SK-N-SH (cell line): ENCODE measurements at regions not wholly inside any gene's neighbourhood (a gene's known extent, or its start where the extent isn't known, plus 50 kb on each side); places are given as distances from the start of the nearest gene placed in this dataset.

Experiments used
- CTCF ChIA-PET: fragments of 300-600, 350-600 bp; formaldehyde crosslinking; extraction: SDS; loops from one replicate; lab custom pipeline; 2021; lab: Yijun Ruan, JAX
- POLR2A ChIA-PET: fragments of 350-600 bp; sonication (Branson Sonifier 250); formaldehyde crosslinking; extraction: SDS; loops from one replicate; lab custom pipeline; 2020; ENCODE audit warnings: antibody characterized with exemption, inconsistent platforms; lab: Yijun Ruan, JAX
- DNase-seq: peaks from one replicate; pipeline ENCODE4 v3.0.0; 2012
- H2AFZ ChIP-seq: fragments of 200-600 bp; sonication (generic); 2 replicates; pipeline ENCODE4 v1.8.1; 2016; ENCODE audit warnings: antibody characterized with exemption, mild to moderate bottlenecking, low read depth
- H3F3A ChIP-seq: fragments of 200-600 bp; sonication (generic); replicated peaks from 2 replicates; pipeline ENCODE3; 2016; ENCODE audit warnings: antibody characterized with exemption, mild to moderate bottlenecking; ENCODE audit not compliant: insufficient read depth
- H3K27ac ChIP-seq, 2 experiments: fragments of 200-500 bp in 1 of 2; fragments of 200-600 bp in 1 of 2; sonication (Bioruptor generic) in 1 of 2; sonication (generic), shearing (Covaris generic) in 1 of 2; 2 replicates each; pipeline versions ENCODE4 v1.5.1 to v1.6.1; 2014 to 2016; ENCODE audit warnings: low read depth in 2 of 2, inconsistent platforms in 1 of 2, low read length in 1 of 2, mild to moderate bottlenecking in 1 of 2, mixed read lengths in 1 of 2
- H3K27me3 ChIP-seq: fragments of 200-600 bp; sonication (generic), shearing (Covaris generic); 2 replicates; pipeline ENCODE4 v1.6.1; 2016; ENCODE audit warnings: mixed run types; ENCODE audit not compliant: insufficient read depth
- H3K36me3 ChIP-seq, 2 experiments: fragments of 200-500 bp in 1 of 2; fragments of 200-600 bp in 1 of 2; sonication (Bioruptor generic) in 1 of 2; sonication (generic) in 1 of 2; replicated peaks in 1 of 2; 2 replicates each; pipeline versions ENCODE3 to v1.5.1; 2014 to 2016; ENCODE audit warnings: low read length in 1 of 2, mild to moderate bottlenecking in 1 of 2; ENCODE audit not compliant: insufficient read depth in 2 of 2, control insufficient read depth in 1 of 2
- H3K4me1 ChIP-seq, 2 experiments: fragments of 200-500 bp in 1 of 2; fragments of 200-600 bp in 1 of 2; sonication (Bioruptor generic) in 1 of 2; sonication (generic), shearing (Covaris generic) in 1 of 2; 2 replicates each; pipeline versions ENCODE4 v1.5.1 to v1.6.1; 2014 to 2016; ENCODE audit warnings: low read depth in 1 of 2, low read length in 1 of 2, mixed run types in 1 of 2; ENCODE audit not compliant: insufficient read depth in 2 of 2, control insufficient read depth in 1 of 2
- H3K4me2 ChIP-seq: fragments of 200-600 bp; sonication (generic), shearing (Covaris generic); 2 replicates; pipeline ENCODE4 v1.6.1; 2017; ENCODE audit warnings: mixed run types
- H3K4me3 ChIP-seq, 2 experiments: fragments of 200-500 bp in 1 of 2; fragments of 200-600 bp in 1 of 2; sonication (Bioruptor generic) in 1 of 2; sonication (generic), shearing (Covaris generic) in 1 of 2; 2 replicates each; pipeline versions ENCODE4 v1.5.1 to v1.8.1; 2014 to 2016; ENCODE audit warnings: low read depth in 2 of 2, inconsistent platforms in 1 of 2, low read length in 1 of 2, mild to moderate bottlenecking in 1 of 2, mixed read lengths in 1 of 2, moderate library complexity in 1 of 2
- H3K79me2 ChIP-seq: fragments of 200-600 bp; sonication (generic); 2 replicates; pipeline ENCODE4 v1.8.1; 2017; ENCODE audit warnings: mild to moderate bottlenecking; ENCODE audit not compliant: insufficient read depth
- H3K9ac ChIP-seq: fragments of 200-600 bp; sonication (generic); 2 replicates; pipeline ENCODE4 v1.6.1; 2017; ENCODE audit warnings: mixed run types
- H3K9me2 ChIP-seq: fragments of 200-600 bp; sonication (generic); 2 replicates; pipeline ENCODE4 v1.6.1; 2017; ENCODE audit warnings: mixed run types
- H3K9me3 ChIP-seq: fragments of 200-600 bp; sonication (generic); 2 replicates; pipeline ENCODE4 v1.6.1; 2017; ENCODE audit warnings: mixed run types, mild to moderate bottlenecking, moderate library complexity
- H4K20me1 ChIP-seq: fragments of 200-600 bp; sonication (generic); 2 replicates; pipeline ENCODE4 v1.6.1; 2017; ENCODE audit warnings: mild to moderate bottlenecking, mixed run types; ENCODE audit not compliant: insufficient read depth
- EP300 ChIP-seq, 2 experiments: IDR thresholded peaks; 2 replicates each; pipeline versions ENCODE4 v1.4.0 to v1.6.1; 2012; ENCODE audit warnings: borderline replicate concordance in 1 of 2, low read depth in 1 of 2, low read length in 1 of 2
- FOSL2 ChIP-seq: IDR thresholded peaks from 2 replicates; pipeline ENCODE4 v1.4.0; 2012; ENCODE audit warnings: low read depth, mild to moderate bottlenecking, moderate library complexity, borderline replicate concordance
- FOXM1 ChIP-seq: IDR thresholded peaks from 2 replicates; pipeline ENCODE4 v1.4.0; 2012; ENCODE audit warnings: low read depth, mild to moderate bottlenecking
- GATA2 ChIP-seq: sonication (generic); formaldehyde crosslinking; IDR thresholded peaks from 2 replicates; pipeline ENCODE4 v1.5.0; 2020; ENCODE audit warnings: mild to moderate bottlenecking, missing genetic modification reagents
- MEF2A ChIP-seq: IDR thresholded peaks from 2 replicates; pipeline ENCODE4 v1.4.0; 2012; ENCODE audit warnings: low read depth, borderline replicate concordance
- NFIC ChIP-seq: IDR thresholded peaks from 2 replicates; pipeline ENCODE4 v1.4.0; 2012; ENCODE audit warnings: borderline replicate concordance
- POLR2AphosphoS5 ChIP-seq: IDR thresholded peaks from 2 replicates; pipeline ENCODE4 v1.6.1; 2012; ENCODE audit warnings: low read depth, low read length
- RAD21 ChIP-seq: IDR thresholded peaks from 2 replicates; pipeline ENCODE4 v1.6.1; 2012; ENCODE audit warnings: mild to moderate bottlenecking, low read length
- RCOR1 ChIP-seq: fragments of 150-350 bp; IDR thresholded peaks from 2 replicates; pipeline ENCODE4 v1.6.1; 2017; ENCODE audit warnings: antibody characterized with exemption, low read length
- RXRA ChIP-seq: IDR thresholded peaks from 2 replicates; pipeline ENCODE4 v1.4.0; 2012; ENCODE audit warnings: low read depth, mild to moderate bottlenecking, borderline replicate concordance
- SIN3A ChIP-seq: IDR thresholded peaks from 2 replicates; pipeline ENCODE4 v1.6.1; 2012; ENCODE audit warnings: low read depth, mild to moderate bottlenecking, low read length, moderate library complexity, borderline replicate concordance
- TEAD4 ChIP-seq: IDR thresholded peaks from 2 replicates; pipeline ENCODE4 v1.4.0; 2012; ENCODE audit warnings: mild to moderate bottlenecking, borderline replicate concordance; ENCODE audit not compliant: insufficient read depth
- YY1 ChIP-seq: IDR thresholded peaks from 2 replicates; pipeline ENCODE4 v1.4.0; 2012; ENCODE audit warnings: low read depth, mild to moderate bottlenecking
- WGBS: methylation state at CpG from one replicate; pipeline ENCODE4 v1.1.6; 2017; ENCODE audit warnings: low lambda C conversion rate; 5-methylcytosine and 5-hydroxymethylcytosine counted together
- TF ChIP-seq, protein P1 (sequence below): fragments of 200-600 bp; sonication (generic); IDR thresholded peaks from 2 replicates; pipeline ENCODE4 v1.6.1; 2017; ENCODE audit warnings: antibody characterized with exemption, mild to moderate bottlenecking, moderate library complexity
- TF ChIP-seq, protein P2 (sequence below): IDR thresholded peaks from 2 replicates; pipeline ENCODE4 v1.4.0; 2012; ENCODE audit warnings: low read depth, borderline replicate concordance
- TF ChIP-seq, protein P3 (sequence below): IDR thresholded peaks from 2 replicates; pipeline ENCODE4 v1.6.1; 2012; ENCODE audit warnings: mild to moderate bottlenecking, low read depth, low read length, moderate library complexity
- TF ChIP-seq, protein P4 (sequence below): IDR thresholded peaks from 2 replicates; pipeline ENCODE4 v1.4.0; 2012; ENCODE audit warnings: low read depth, borderline replicate concordance
- TF ChIP-seq, protein P5 (sequence below): IDR thresholded peaks from 2 replicates; pipeline ENCODE4; 2012
- TF ChIP-seq, protein P6 (sequence below): fragments of 150-350 bp; IDR thresholded peaks from 2 replicates; pipeline ENCODE4 v1.6.1; 2016; ENCODE audit warnings: mild to moderate bottlenecking, low read depth, low read length
- TF ChIP-seq, protein P7 (sequence below): IDR thresholded peaks from 2 replicates; pipeline ENCODE4 v1.4.0; 2012; ENCODE audit warnings: low read depth

DNA sequence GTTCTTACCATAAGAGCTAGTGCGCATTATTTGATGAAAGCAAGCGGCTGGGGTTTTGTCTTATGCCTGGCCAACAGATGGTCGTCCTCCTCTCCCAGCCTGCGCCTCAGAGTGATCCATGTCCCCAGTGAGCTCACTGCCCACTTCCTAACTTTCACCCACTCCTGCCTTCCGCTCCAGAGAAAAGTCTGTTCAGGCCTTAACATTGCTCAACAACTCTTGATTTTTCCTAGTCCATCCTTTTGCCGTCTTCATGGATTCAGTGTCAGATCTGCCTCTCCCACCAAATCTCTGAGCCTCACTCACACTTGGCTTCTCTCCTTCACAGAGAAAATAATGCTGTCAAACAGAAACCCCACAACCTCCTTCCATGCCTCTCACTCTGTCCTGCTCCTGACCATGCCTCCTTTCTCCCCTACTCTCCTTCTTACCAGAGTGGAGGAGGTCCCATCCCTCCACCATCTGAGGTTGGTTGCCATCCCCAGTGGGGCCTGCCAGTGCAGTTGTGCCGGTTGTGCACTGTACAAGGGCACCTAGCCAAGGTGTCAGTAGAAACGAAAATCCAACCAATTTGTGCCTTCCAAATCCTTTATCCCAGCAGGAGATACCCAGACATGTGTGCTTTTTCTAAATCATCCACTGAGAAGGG lies 58.9 kb upstream of the SRSF6 start (continued):
- TF ChIP-seq, protein P1, sequence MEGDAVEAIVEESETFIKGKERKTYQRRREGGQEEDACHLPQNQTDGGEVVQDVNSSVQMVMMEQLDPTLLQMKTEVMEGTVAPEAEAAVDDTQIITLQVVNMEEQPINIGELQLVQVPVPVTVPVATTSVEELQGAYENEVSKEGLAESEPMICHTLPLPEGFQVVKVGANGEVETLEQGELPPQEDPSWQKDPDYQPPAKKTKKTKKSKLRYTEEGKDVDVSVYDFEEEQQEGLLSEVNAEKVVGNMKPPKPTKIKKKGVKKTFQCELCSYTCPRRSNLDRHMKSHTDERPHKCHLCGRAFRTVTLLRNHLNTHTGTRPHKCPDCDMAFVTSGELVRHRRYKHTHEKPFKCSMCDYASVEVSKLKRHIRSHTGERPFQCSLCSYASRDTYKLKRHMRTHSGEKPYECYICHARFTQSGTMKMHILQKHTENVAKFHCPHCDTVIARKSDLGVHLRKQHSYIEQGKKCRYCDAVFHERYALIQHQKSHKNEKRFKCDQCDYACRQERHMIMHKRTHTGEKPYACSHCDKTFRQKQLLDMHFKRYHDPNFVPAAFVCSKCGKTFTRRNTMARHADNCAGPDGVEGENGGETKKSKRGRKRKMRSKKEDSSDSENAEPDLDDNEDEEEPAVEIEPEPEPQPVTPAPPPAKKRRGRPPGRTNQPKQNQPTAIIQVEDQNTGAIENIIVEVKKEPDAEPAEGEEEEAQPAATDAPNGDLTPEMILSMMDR = no peak
- no peak for TF ChIP-seq EP300 (IDR thresholded peaks at IDR 0.05; ENCODE audit: borderline replicate concordance in 1 of 2, low read depth in 1 of 2, low read length in 1 of 2)
- no peak for TF ChIP-seq POLR2AphosphoS5
- no peak for TF ChIP-seq NFIC
- no peak for TF ChIP-seq TEAD4

DNA sequence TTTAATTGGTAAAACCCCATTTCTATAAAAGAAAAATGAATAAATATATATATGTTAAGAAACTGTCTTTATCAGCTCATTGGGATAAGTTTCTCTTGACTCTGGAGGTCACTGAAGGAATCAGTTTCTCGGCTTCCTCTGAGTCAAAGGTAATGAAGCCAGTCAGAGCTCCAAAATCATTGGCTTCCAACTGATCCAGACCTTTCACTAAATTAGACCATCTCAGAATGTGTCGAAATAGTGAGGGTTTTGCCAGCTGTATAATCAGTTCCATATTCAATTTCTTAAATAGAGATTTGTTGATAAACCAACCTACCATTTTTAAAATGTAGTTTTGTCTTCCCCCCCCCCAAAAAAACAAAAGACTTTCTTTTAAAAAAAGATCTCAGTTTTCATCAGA lies 60.5 kb upstream of the SRSF6 start:
- H4K20me1 ChIP-seq = no peaks in the 10 kb centered on the region
- H3K36me3 ChIP-seq = no peaks in the 10 kb centered on the region
- no peaks in the 10 kb centered on the region for H3K9me3 ChIP-seq
- H3F3A ChIP-seq = no peaks in the 10 kb centered on the region
- H3K4me1 ChIP-seq = no peaks in the 10 kb centered on the region
- H3K4me3 ChIP-seq = no peak overlapping the region
- no peak overlapping the region for H3K4me2 ChIP-seq
- H3K9ac ChIP-seq = no peak overlapping the region
- H3K27me3 ChIP-seq = no peaks in the 10 kb centered on the region
- ChIA-PET CTCF (interaction anchor here (0.6 kb wide), 1 partner anchor 710 kb away, joined by 3 read pairs; no protein-coding TSS in a partner anchor), POLR2A (no interaction called here)
- no peak overlapping the region for H3K27ac ChIP-seq
- H3K79me2 ChIP-seq = no peaks in the 10 kb centered on the region
- no peaks in the 10 kb centered on the region for H3K9me2 ChIP-seq
- H2AFZ ChIP-seq = no peak overlapping the region
- WGBS = 15% methylated on average over 2 of the region's 2 CpGs
- DNase-seq = no peak
- no peak for TF ChIP-seq TEAD4
- TF ChIP-seq, protein P2, sequence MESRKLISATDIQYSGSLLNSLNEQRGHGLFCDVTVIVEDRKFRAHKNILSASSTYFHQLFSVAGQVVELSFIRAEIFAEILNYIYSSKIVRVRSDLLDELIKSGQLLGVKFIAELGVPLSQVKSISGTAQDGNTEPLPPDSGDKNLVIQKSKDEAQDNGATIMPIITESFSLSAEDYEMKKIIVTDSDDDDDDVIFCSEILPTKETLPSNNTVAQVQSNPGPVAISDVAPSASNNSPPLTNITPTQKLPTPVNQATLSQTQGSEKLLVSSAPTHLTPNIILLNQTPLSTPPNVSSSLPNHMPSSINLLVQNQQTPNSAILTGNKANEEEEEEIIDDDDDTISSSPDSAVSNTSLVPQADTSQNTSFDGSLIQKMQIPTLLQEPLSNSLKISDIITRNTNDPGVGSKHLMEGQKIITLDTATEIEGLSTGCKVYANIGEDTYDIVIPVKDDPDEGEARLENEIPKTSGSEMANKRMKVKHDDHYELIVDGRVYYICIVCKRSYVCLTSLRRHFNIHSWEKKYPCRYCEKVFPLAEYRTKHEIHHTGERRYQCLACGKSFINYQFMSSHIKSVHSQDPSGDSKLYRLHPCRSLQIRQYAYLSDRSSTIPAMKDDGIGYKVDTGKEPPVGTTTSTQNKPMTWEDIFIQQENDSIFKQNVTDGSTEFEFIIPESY = no peak
- no peak for TF ChIP-seq SIN3A
- no peak for TF ChIP-seq FOSL2
- no peak for TF ChIP-seq MEF2A
- no peak for TF ChIP-seq GATA2 (CRISPR knock-in tag)
- TF ChIP-seq, protein P3, sequence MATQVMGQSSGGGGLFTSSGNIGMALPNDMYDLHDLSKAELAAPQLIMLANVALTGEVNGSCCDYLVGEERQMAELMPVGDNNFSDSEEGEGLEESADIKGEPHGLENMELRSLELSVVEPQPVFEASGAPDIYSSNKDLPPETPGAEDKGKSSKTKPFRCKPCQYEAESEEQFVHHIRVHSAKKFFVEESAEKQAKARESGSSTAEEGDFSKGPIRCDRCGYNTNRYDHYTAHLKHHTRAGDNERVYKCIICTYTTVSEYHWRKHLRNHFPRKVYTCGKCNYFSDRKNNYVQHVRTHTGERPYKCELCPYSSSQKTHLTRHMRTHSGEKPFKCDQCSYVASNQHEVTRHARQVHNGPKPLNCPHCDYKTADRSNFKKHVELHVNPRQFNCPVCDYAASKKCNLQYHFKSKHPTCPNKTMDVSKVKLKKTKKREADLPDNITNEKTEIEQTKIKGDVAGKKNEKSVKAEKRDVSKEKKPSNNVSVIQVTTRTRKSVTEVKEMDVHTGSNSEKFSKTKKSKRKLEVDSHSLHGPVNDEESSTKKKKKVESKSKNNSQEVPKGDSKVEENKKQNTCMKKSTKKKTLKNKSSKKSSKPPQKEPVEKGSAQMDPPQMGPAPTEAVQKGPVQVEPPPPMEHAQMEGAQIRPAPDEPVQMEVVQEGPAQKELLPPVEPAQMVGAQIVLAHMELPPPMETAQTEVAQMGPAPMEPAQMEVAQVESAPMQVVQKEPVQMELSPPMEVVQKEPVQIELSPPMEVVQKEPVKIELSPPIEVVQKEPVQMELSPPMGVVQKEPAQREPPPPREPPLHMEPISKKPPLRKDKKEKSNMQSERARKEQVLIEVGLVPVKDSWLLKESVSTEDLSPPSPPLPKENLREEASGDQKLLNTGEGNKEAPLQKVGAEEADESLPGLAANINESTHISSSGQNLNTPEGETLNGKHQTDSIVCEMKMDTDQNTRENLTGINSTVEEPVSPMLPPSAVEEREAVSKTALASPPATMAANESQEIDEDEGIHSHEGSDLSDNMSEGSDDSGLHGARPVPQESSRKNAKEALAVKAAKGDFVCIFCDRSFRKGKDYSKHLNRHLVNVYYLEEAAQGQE = no peak
- TF ChIP-seq, protein P4, sequence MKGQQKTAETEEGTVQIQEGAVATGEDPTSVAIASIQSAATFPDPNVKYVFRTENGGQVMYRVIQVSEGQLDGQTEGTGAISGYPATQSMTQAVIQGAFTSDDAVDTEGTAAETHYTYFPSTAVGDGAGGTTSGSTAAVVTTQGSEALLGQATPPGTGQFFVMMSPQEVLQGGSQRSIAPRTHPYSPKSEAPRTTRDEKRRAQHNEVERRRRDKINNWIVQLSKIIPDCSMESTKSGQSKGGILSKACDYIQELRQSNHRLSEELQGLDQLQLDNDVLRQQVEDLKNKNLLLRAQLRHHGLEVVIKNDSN = no peak
- TF ChIP-seq, protein P5, sequence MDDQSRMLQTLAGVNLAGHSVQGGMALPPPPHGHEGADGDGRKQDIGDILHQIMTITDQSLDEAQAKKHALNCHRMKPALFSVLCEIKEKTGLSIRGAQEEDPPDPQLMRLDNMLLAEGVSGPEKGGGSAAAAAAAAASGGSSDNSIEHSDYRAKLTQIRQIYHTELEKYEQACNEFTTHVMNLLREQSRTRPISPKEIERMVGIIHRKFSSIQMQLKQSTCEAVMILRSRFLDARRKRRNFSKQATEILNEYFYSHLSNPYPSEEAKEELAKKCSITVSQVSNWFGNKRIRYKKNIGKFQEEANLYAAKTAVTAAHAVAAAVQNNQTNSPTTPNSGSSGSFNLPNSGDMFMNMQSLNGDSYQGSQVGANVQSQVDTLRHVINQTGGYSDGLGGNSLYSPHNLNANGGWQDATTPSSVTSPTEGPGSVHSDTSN = no peak
- no peak for TF ChIP-seq RCOR1
- TF ChIP-seq, protein P6, sequence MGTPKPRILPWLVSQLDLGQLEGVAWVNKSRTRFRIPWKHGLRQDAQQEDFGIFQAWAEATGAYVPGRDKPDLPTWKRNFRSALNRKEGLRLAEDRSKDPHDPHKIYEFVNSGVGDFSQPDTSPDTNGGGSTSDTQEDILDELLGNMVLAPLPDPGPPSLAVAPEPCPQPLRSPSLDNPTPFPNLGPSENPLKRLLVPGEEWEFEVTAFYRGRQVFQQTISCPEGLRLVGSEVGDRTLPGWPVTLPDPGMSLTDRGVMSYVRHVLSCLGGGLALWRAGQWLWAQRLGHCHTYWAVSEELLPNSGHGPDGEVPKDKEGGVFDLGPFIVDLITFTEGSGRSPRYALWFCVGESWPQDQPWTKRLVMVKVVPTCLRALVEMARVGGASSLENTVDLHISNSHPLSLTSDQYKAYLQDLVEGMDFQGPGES = no peak
- no peak for TF ChIP-seq RAD21
- TF ChIP-seq, protein P7, sequence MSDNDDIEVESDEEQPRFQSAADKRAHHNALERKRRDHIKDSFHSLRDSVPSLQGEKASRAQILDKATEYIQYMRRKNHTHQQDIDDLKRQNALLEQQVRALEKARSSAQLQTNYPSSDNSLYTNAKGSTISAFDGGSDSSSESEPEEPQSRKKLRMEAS = no peak
- no peak for TF ChIP-seq RXRA
- TF ChIP-seq FOXM1 = no peak
- no peak for TF ChIP-seq POLR2AphosphoS5
- no peak for TF ChIP-seq YY1
